GM19452 (cell line): ENCODE measurements at regions not wholly inside any gene's neighbourhood (a gene's known extent, or its start where the extent isn't known, plus 50 kb on each side); places are given as distances from the start of the nearest gene placed in this dataset.

Source experiments
- ATAC-seq: cut with Tn5 transposase; IDR thresholded peaks from one replicate; pipeline ENCODE4 v1.9.1; 2021; ENCODE audit not compliant: unreplicated experiment

- ATAC-seq = no peak
Observed at GRCh38 chr4:96652158-96652557, 812.3 kb downstream of the PDHA2 start.

DNA sequence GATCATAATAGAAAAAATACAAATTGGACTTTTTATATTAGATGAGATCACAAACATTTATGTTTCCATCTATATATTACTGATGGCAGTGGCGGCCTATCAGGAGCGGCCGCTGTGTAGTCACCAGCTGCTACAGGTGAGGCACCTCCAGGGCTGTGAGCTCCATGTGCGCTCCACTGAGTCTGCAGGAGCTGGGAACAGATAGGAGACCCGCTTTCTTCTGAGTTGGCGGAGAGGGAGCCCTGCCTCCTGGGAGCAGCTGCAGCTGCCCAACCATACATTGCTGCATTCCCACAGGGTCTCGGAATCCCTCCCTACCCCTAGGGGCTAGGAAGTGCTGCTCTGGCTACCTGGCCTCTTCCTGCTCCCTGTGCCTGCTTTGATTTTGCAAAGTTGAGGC, 812.9 kb downstream of the PDHA2 start:
- ATAC-seq = no peak

- ATAC-seq = no peak
Observed at GRCh38 chr4:96654045-96654444, 814.2 kb downstream of the PDHA2 start.

- no peak for ATAC-seq
Observed at GRCh38 chr4:96670381-96670780, 830.5 kb downstream of the PDHA2 start.

- ATAC-seq = no peak
Observed at GRCh38 chr4:96675416-96675815, 835.5 kb downstream of the PDHA2 start.

DNA sequence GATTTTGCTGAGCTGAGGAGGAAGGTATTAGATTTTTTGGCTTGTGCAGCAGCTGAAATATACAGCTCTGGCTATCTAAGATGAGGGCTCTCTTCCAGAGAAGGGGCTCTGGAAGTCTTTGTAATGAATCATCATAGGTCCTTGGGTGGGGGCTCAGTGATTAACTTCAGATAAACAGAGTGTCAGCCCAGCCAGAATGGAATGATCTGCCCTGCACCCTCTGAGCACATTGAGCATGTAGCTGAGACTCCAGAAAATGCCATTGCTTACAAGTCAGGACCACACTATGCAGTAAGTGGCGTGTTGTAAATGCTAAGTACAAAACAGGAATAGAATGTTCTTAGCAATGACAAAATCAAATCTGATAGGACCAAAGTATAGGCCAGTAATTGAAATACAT, 836.0 kb downstream of the PDHA2 start:
- ATAC-seq = no peak

DNA sequence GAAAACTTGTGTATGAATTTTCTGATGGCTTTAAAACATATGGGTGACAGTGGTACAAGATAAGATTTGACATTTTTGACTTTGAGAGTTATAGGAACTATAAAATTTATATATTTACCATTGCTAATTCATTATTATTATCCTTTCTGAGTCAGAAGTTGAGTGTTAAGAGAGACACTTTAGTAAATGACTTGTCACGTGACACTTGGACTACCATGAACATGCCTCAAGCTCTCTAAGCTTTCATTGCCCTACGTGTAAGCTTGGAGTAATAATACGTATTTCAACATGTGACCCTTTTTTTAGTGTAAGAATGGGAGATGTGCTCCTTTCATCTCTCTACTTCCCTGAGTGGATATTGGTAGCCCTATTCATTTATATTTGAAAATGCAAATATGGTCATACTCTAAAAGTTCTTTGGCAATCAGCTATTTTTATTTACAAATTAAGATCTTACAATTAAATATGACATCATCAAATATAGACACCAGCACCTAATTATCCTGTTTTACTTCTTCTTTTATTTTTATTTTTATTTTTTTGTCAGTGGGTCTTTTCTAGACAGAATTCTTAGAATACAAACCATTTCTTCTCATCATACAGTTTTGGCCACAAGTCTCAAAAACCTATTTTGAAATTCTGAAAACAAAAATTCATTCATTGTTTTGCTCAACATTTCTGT, 837.0 kb downstream of the PDHA2 start:
- no peak for ATAC-seq

GRCh38 chr4:96677499-96677898, 837.6 kb downstream of the PDHA2 start:
- ATAC-seq = no peak

DNA sequence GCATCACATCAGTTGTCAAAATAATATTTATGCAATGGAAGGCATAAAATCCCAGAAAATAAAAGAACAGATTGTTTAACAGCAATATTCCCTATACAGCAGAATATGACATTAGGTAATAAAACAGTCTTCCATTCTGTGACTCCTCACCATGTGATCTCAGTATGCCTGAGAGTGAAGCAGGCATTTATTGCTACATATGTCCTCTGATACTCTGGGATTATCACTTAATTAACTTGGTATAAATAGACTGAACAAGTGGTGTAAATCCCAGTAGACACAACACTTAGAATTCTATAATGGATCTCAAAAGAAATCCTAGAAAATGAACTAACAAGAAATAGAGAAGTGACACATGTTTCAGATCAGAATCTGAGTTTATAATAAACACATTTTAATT, 841.3 kb downstream of the PDHA2 start:
- ATAC-seq = no peak

DNA sequence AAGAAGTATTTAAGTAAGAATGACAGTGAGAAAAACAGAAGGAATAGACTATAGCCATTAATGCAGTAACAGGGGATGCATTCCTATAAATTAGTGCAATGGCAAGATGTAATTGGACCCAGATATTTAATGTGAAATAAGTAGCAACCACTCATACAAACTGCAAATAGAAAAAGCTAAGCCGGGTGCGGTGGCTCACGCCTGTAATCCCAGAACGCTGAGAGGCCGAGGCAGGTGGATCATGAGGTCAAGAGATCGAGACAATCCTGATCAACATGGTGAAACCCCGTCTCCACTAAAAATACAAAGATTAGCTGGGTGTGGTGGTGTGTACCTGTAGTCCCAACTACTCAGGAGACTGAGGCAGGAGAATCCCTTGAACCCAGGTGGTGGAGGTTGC, 845.8 kb downstream of the PDHA2 start:
- no peak for ATAC-seq

- no peak for ATAC-seq
Observed at GRCh38 chr4:96691521-96691920, 851.6 kb downstream of the PDHA2 start.

DNA sequence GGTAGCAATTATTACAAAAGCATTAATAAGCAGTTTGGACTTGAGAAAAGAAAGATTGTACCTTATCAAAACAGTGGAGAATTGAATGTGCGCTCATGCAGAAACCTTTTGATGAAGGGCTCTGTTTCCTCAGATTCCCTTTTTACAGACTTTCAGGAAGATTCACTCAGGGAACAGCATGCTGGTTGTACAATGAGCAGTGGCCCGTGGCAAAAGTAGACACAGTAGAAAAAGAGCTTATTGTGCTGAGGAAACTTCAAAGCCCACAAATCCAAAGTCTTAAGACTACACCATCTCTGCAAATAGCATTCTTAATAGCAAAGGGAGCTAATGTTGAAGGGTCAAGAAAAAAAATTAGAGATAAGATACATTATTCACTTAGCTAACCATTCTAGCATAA, 858.9 kb downstream of the PDHA2 start:
- no peak for ATAC-seq

- no peak for ATAC-seq
Observed at GRCh38 chr4:96703265-96703664, 863.4 kb downstream of the PDHA2 start.

- no peak for ATAC-seq
Observed at GRCh38 chr4:96708766-96709165, 868.9 kb downstream of the PDHA2 start.

GRCh38 chr4:96713271-96713850, 873.5 kb downstream of the PDHA2 start:
- ATAC-seq = no peak

DNA sequence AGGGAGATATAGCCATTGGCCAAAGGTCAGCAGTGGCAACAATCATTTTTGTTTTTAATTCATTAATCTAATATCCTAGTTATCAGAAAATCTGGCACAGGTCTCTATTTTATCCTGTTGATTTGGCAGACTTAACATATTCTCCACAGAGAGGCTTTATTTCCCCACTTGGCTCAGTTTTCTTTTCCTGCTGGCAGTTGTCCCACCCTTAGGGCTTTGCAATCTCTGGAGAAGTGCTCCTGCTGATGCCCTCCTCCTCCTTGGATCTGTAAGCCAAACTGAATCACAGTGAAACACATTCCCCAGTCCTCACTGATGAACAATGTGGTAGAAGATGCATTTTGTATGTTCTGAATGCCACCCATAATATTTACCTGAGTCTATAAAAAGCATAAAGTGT, 889.7 kb downstream of the PDHA2 start:
- no peak for ATAC-seq

DNA sequence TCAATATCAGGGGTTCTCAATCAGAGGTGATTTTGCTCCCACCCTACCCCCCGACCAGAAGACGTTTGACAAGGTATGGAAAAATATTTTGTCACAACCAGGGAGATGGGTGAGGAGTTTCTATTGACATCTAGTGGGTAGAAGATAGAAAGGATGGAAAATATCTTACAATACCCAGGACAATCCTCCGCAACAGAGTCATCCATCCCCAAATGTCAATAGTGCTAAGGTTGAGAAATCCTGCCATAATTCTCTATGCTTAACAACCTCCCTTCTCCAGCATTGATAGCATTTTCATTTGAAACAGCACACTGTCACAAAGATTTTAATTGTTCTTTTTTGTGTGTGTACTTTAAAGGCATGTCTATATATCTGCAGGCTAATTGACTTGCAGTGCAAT, 890.5 kb downstream of the PDHA2 start:
- ATAC-seq = no peak

GRCh38 chr4:96736352-96736889, 896.5 kb downstream of the PDHA2 start:
- no peak for ATAC-seq

DNA sequence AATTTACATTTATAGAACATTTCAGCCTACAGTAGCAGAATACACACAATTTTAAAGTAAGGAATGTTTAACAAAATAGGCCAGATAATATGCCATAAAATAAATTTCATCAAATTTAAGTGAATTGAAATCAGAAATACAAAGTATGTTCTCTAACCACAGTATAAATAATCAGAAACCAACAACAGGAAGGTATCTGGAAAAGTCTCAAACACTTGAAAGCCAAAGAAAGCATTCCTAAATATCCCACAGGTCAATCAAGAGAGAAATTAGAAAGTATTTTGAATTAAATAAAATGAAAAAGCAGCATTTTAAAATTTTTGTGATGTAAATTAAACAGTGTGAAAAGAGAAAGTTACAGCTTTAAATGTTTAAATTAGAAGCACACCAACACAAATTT, 899.2 kb downstream of the PDHA2 start:
- ATAC-seq = no peak

DNA sequence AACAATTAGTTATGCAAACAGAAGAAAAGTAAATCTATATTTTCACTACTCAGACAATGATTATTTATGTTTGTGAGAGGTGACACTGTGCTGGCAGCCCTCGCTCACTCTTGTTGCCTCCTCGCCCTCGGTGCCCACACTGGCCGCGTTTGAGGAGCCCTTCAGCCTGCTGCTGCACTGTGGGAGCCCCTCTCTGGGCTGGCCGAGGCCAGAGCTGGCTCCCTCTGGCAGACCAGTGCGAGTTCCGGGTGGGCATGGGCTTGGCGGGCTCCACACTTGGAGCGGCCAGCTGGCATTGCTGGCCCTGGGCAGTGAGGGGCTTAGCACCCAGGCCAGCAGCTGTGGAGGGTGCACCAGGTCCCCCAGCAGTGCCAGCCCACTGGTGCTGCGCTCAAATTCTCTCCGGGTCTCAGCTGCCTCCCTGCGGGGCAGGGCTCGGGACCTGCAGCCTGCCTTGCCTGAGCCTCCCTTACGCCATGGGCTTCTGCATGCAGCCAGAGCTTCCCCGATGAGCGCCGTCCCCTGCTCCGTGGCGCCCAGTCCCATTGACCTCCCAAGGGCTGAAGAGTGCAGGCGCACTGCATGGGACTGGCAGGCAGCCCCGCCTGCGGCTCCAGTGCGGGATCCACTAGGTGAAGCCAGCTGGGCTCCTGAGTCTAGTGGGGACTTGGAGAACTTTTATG, 902.6 kb downstream of the PDHA2 start:
- no peak for ATAC-seq

GRCh38 chr4:96744676-96745075, 904.8 kb downstream of the PDHA2 start:
- no peak for ATAC-seq

GRCh38 chr4:96753216-96753615, 913.3 kb downstream of the PDHA2 start:
- no peak for ATAC-seq
